AG09319 (cell line): ENCODE measurements at regions not wholly inside any gene's neighbourhood (a gene's known extent, or its start where the extent isn't known, plus 50 kb on each side); places are given as distances from the start of the nearest gene placed in this dataset.

Source experiments
- DNase-seq: peaks from one replicate; pipeline ENCODE4 v3.0.0-alpha.2; 2010; ENCODE audit warnings: low read depth; ENCODE audit errors: extremely low read depth
- TF ChIP-seq, protein P1 (sequence below): IDR thresholded peaks from 2 replicates; pipeline ENCODE4 v1.5.1; 2011; ENCODE audit warnings: low read depth, mild to moderate bottlenecking, inconsistent platforms, low read length, moderate library complexity

- TF ChIP-seq, protein P1, sequence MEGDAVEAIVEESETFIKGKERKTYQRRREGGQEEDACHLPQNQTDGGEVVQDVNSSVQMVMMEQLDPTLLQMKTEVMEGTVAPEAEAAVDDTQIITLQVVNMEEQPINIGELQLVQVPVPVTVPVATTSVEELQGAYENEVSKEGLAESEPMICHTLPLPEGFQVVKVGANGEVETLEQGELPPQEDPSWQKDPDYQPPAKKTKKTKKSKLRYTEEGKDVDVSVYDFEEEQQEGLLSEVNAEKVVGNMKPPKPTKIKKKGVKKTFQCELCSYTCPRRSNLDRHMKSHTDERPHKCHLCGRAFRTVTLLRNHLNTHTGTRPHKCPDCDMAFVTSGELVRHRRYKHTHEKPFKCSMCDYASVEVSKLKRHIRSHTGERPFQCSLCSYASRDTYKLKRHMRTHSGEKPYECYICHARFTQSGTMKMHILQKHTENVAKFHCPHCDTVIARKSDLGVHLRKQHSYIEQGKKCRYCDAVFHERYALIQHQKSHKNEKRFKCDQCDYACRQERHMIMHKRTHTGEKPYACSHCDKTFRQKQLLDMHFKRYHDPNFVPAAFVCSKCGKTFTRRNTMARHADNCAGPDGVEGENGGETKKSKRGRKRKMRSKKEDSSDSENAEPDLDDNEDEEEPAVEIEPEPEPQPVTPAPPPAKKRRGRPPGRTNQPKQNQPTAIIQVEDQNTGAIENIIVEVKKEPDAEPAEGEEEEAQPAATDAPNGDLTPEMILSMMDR: no peak
- DNase-seq: no peak
Measured at GRCh38 chr7:12779947-12780346, 92.5 kb downstream of the ARL4A start.

- TF ChIP-seq, protein P1: no peak
- DNase-seq: no peak
Measured at GRCh38 chr7:12783421-12784095, 96.1 kb downstream of the ARL4A start.

DNA sequence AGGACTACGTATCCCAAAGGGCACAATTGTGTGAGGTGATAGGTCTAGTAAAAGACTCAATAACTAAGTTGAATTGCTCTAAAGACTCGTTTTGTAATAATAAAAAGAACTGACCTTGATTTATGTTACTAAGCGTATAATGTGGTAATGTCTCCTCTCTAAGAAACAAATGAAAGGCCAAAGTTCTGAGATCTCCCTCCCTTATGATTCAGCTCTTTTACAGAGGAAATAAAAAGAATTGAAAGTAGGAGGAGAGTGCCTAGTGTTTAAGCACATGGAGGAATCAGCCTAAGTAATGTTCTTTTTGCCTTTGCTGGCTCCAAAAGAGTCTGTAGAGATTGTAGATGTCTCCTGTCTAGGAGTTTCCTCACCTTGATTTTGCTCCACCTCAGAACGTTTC is 98.0 kb downstream of the ARL4A start:
- no peak for DNase-seq

DNA sequence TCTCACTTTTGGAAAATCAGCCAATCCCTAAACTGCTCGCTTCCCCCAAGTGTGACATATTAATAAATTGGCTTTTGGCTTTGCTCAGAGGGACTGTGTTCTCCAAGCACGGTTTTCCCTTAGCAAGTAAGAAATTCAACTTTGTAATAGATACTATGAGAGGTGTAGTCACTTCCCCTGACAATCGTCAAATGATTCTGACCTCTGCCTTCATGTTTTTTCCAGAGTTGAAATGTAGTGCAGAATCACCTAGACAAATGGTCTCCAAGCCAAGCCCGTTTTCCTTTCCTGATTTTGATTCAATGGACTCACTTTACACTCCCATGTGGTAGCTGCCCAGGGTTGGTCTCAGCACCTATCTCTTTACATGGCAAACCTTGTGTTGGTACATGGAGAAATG is 99.1 kb downstream of the ARL4A start:
- TF ChIP-seq, protein P1: no peak
- no peak for DNase-seq

More for the DNA sequence above, 98.0 kb downstream of the ARL4A start:
- TF ChIP-seq, protein P1: no peak

DNA sequence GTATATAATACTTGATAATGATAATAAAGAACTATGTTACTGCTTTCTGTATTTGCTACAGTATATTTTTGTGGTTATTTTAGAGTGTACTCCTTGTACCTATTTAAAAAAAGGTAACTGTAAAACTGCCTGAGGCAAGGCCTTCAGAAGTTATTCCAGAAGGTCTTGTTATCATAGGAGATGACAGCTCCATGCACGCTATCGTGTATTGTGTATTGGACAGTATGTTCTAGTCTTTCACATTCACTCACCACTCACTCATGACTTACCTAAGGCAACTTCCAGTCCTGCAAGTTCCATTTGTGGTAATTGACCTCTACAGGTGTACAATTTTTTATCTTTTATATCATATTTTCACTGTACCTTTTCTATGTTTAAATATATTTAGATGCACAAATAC is 100.7 kb downstream of the ARL4A start:
- TF ChIP-seq, protein P1: no peak
- DNase-seq: no peak

GRCh38 chr7:12788591-12788990 is 101.2 kb downstream of the ARL4A start:
- TF ChIP-seq, protein P1: no peak
- no peak for DNase-seq

DNA sequence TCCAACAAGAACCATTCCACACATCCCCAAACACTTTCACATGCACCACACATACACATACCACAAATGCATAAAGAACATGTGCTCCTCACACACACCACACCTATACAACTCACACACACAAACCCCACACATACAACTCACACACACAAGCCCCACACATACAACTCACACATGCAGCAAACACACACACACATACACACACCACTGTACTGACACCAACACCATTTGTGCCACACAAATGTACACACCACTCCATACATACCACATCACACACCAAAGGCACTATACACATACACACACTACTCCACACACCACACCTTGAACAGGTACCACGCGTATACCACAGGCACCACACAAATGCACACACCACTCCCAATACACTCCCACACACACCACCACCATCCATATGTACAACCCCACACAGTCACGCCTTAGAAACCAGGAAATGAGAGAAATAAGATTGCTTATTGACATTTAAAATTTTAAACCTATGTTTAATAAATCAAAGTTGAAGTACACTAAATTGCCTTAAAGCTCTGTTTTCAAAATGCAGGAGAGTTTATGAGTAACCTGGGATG is 107.4 kb downstream of the ARL4A start:
- no peak for DNase-seq
- TF ChIP-seq, protein P1: no peak
